HG03103 (cell line): ENCODE measurements at regions not wholly inside any gene's neighbourhood (a gene's known extent, or its start where the extent isn't known, plus 50 kb on each side); places are given as distances from the start of the nearest gene placed in this dataset.

Experiments
- ATAC-seq: cut with Tn5 transposase; IDR thresholded peaks from one replicate; pipeline ENCODE4 v1.9.1; 2021; ENCODE audit warnings: low read depth; ENCODE audit not compliant: unreplicated experiment

GRCh38 chr1:221066351-221067001 lies 187.2 kb downstream of the HLX start:
- no peak for ATAC-seq

- ATAC-seq = no peak
Measured at GRCh38 chr1:221067721-221068120, 188.5 kb downstream of the HLX start.

- ATAC-seq = peak; percentile 81
Measured at GRCh38 chr1:221069178-221069903, 190.1 kb downstream of the HLX start.

GRCh38 chr1:221069986-221070385 lies 190.7 kb downstream of the HLX start:
- ATAC-seq = no peak

- ATAC-seq = no peak
Measured at GRCh38 chr1:221071777-221072176, 192.5 kb downstream of the HLX start.

GRCh38 chr1:221072214-221072613 lies 193.0 kb downstream of the HLX start:
- ATAC-seq = no peak

GRCh38 chr1:221074332-221074731 lies 195.1 kb downstream of the HLX start:
- no peak for ATAC-seq

GRCh38 chr1:221075911-221076310 lies 196.7 kb downstream of the HLX start:
- no peak for ATAC-seq

- no peak for ATAC-seq
Measured at GRCh38 chr1:221076391-221076811, 197.2 kb downstream of the HLX start.

- no peak for ATAC-seq
Measured at GRCh38 chr1:221078260-221078965, 199.2 kb downstream of the HLX start.

GRCh38 chr1:221083902-221084301 lies 204.7 kb downstream of the HLX start:
- ATAC-seq = no peak

- no peak for ATAC-seq
Measured at GRCh38 chr1:221084681-221085080, 205.4 kb downstream of the HLX start.

GRCh38 chr1:221085701-221086375 lies 206.6 kb downstream of the HLX start:
- no peak for ATAC-seq

- ATAC-seq = no peak
Measured at GRCh38 chr1:221087919-221088318, 208.7 kb downstream of the HLX start.

- no peak for ATAC-seq
Measured at GRCh38 chr1:221089273-221089672, 210.0 kb downstream of the HLX start.

- ATAC-seq = no peak
Measured at GRCh38 chr1:221089803-221090202, 210.6 kb downstream of the HLX start.

GRCh38 chr1:221093903-221094791 lies 214.9 kb downstream of the HLX start:
- ATAC-seq = no peak

- no peak for ATAC-seq
Measured at GRCh38 chr1:221097479-221098281, 218.4 kb downstream of the HLX start.
